T-helper 1 cell (primary cell): ENCODE measurements at regions not wholly inside any gene's neighbourhood (a gene's known extent, or its start where the extent isn't known, plus 50 kb on each side); places are given as distances from the start of the nearest gene placed in this dataset.

ENCODE experiments used
- DNase-seq, 5 donors: peaks; one replicate each; pipeline ENCODE4 v3.0.0-alpha.2; 2012 to 2020

GRCh38 chr9:118423021-118423420 is 718.8 kb downstream of the TLR4 start:
- DNase-seq, result no peak

- DNase-seq, result no peak
These were observed 719.5 kb downstream of the TLR4 start for GRCh38 chr9:118423721-118424120.

GRCh38 chr9:118426772-118427171 is 722.6 kb downstream of the TLR4 start:
- DNase-seq, result no peak

GRCh38 chr9:118438810-118439209 is 734.6 kb downstream of the TLR4 start:
- no peak for DNase-seq

GRCh38 chr9:118439441-118439840 is 735.2 kb downstream of the TLR4 start:
- DNase-seq, result no peak

GRCh38 chr9:118444403-118444802 is 740.2 kb downstream of the TLR4 start:
- no peak for DNase-seq

GRCh38 chr9:118446943-118447639 is 742.9 kb downstream of the TLR4 start:
- DNase-seq, result no peak

GRCh38 chr9:118449554-118449953 is 745.4 kb downstream of the TLR4 start:
- DNase-seq, result no peak

- DNase-seq, result no peak
These were observed 751.1 kb downstream of the TLR4 start for GRCh38 chr9:118455259-118455658.

- no peak for DNase-seq
These were observed 751.6 kb downstream of the TLR4 start for GRCh38 chr9:118455788-118456187.

- no peak for DNase-seq
These were observed 753.2 kb downstream of the TLR4 start for GRCh38 chr9:118457171-118458000.

- DNase-seq, result no peak
These were observed 755.7 kb downstream of the TLR4 start for GRCh38 chr9:118459913-118460312.

- no peak for DNase-seq
These were observed 759.2 kb downstream of the TLR4 start for GRCh38 chr9:118463419-118463818.

- no peak for DNase-seq
These were observed 769.3 kb downstream of the TLR4 start for GRCh38 chr9:118473521-118473920.

- DNase-seq, result no peak
These were observed 774.5 kb downstream of the TLR4 start for GRCh38 chr9:118478752-118479151.

GRCh38 chr9:118482306-118482705 is 778.1 kb downstream of the TLR4 start:
- no peak for DNase-seq

GRCh38 chr9:118483677-118484076 is 779.5 kb downstream of the TLR4 start:
- DNase-seq, result no peak

GRCh38 chr9:118503236-118503635 is 799.0 kb downstream of the TLR4 start:
- DNase-seq, result no peak

- DNase-seq, result no peak
These were observed 806.5 kb downstream of the TLR4 start for GRCh38 chr9:118510711-118511110.

GRCh38 chr9:118515947-118516346 is 811.7 kb downstream of the TLR4 start:
- no peak for DNase-seq

GRCh38 chr9:118521261-118521660 is 817.1 kb downstream of the TLR4 start:
- DNase-seq, result no peak

- DNase-seq, result peak in 1 of 5 donors; percentile 8
These were observed 818.2 kb downstream of the TLR4 start for GRCh38 chr9:118522093-118523028.

GRCh38 chr9:118527261-118527660 is 823.1 kb downstream of the TLR4 start:
- no peak for DNase-seq
